ENCODE measurements at regions not wholly inside any gene's neighbourhood (a gene's known extent, or its start where the extent isn't known, plus 50 kb on each side); places are given as distances from the start of the nearest gene placed in this dataset.

GRCh38 chr2:145138626-145139025 is 618.7 kb upstream of the ZEB2 start (continued):
- TF ChIP-seq ZNF462 (CRISPR knock-in tag; IDR thresholded peaks at IDR 0.05) (no peak), CTCF (conservative IDR thresholded peaks at IDR 0.05; ENCODE audit: low read depth in 2 of 2) (no peak)

GRCh38 chr2:145137901-145138300 is 618.0 kb upstream of the ZEB2 start:
- DNase-seq (ENCODE audit: low spot score): no peak
- Histone ChIP-seq H3K79me2 (replicated peaks; ENCODE audit: insufficient read depth) (no peaks in the 10 kb centered on the region), H3K4me3 (no peak overlapping the region), H2AFZ (no peak overlapping the region), H3K4me1 (ENCODE audit: insufficient read depth) (no peaks in the 10 kb centered on the region), H3F3A (replicated peaks; ENCODE audit: low read depth) (no peaks in the 10 kb centered on the region), H3K9me2 (ENCODE audit: insufficient read depth) (no peaks in the 10 kb centered on the region), H3K4me2 (no peak overlapping the region), H3K36me3 (ENCODE audit: insufficient read depth) (no peaks in the 10 kb centered on the region), H3K27ac (ENCODE audit: low read depth) (no peak overlapping the region), H3K27me3 (ENCODE audit: insufficient read depth) (no peaks in the 10 kb centered on the region), H4K20me1 (replicated peaks; ENCODE audit: insufficient read depth) (no peaks in the 10 kb centered on the region)
- no peaks in the 10 kb centered on the region for H3K9me3 Mint-ChIP-seq
- H3K4me1 Mint-ChIP-seq: no peaks in the 10 kb centered on the region; the same call in 2 of the 3 replicates
- no peaks in the 10 kb centered on the region for H3K27me3 Mint-ChIP-seq (ENCODE audit: insufficient read depth, low read depth, poor library complexity)
- ATAC-seq: no peak
- no peak overlapping the region for H3K27ac Mint-ChIP-seq
- no peak overlapping the region for H3K4me3 Mint-ChIP-seq
- H3K36me3 Mint-ChIP-seq (ENCODE audit: low read depth): no peaks in the 10 kb centered on the region
- no peak for TF ChIP-seq EZH2phosphoT487 (IDR thresholded peaks at IDR 0.05; ENCODE audit: unreplicated experiment)
- no peak for TF ChIP-seq EZH2 (IDR thresholded peaks at IDR 0.05; ENCODE audit: low read depth, unreplicated experiment)
- no peak for TF ChIP-seq CTCF (conservative IDR thresholded peaks at IDR 0.05; ENCODE audit: low read depth in 2 of 2)
- TF ChIP-seq CREB1 (CRISPR knock-in tag; IDR thresholded peaks at IDR 0.05; ENCODE audit: low read depth): no peak
- TF ChIP-seq REST (IDR thresholded peaks at IDR 0.05; ENCODE audit: unreplicated experiment): no peak
- TF ChIP-seq ZNF331 (CRISPR knock-in tag; IDR thresholded peaks at IDR 0.05; ENCODE audit: low read depth): no peak

All from GM23338 (cell line).